ENCODE measurements at regions not wholly inside any gene's neighbourhood (a gene's known extent, or its start where the extent isn't known, plus 50 kb on each side); places are given as distances from the start of the nearest gene placed in this dataset.

DNA sequence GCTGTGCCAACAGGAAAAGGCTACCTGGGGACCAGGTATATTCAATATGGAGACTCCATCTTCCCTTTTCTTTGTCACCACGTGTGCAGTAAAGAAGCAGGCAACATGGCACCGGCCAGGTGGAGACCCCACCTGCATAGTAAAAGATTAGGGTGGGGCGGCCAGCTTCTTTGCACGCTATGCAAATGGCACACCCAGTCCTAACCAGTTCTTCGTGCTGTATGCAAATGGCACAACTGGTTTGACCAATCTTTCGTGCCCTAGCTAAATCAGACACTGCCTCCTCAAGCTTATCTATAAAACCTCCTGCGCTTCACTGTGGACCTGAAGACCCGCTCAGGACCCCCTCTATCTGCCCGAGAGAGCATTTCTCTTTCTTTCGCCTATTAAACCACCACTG is 88.8 kb upstream of the EZR start:
- no peak for DNase-seq (ENCODE audit: low spot score)
- Mint-ChIP-seq H3K4me1 (ENCODE audit: low read depth) (no peaks in the 10 kb centered on the region), H3K9me3 (ENCODE audit: low read depth) (peaks cover 33% of the 10 kb centered on the region), H3K27me3 (ENCODE audit: low read depth) (no peaks in the 10 kb centered on the region), H3K27ac (ENCODE audit: unreplicated experiment) (no peak overlapping the region), H3K4me3 (ENCODE audit: unreplicated experiment) (no peak overlapping the region), H3K36me3 (ENCODE audit: low read depth) (peaks cover 11% of the 10 kb centered on the region)
- TF ChIP-seq, protein P1, sequence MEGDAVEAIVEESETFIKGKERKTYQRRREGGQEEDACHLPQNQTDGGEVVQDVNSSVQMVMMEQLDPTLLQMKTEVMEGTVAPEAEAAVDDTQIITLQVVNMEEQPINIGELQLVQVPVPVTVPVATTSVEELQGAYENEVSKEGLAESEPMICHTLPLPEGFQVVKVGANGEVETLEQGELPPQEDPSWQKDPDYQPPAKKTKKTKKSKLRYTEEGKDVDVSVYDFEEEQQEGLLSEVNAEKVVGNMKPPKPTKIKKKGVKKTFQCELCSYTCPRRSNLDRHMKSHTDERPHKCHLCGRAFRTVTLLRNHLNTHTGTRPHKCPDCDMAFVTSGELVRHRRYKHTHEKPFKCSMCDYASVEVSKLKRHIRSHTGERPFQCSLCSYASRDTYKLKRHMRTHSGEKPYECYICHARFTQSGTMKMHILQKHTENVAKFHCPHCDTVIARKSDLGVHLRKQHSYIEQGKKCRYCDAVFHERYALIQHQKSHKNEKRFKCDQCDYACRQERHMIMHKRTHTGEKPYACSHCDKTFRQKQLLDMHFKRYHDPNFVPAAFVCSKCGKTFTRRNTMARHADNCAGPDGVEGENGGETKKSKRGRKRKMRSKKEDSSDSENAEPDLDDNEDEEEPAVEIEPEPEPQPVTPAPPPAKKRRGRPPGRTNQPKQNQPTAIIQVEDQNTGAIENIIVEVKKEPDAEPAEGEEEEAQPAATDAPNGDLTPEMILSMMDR (IDR thresholded peaks at IDR 0.05) = no peak

DNA sequence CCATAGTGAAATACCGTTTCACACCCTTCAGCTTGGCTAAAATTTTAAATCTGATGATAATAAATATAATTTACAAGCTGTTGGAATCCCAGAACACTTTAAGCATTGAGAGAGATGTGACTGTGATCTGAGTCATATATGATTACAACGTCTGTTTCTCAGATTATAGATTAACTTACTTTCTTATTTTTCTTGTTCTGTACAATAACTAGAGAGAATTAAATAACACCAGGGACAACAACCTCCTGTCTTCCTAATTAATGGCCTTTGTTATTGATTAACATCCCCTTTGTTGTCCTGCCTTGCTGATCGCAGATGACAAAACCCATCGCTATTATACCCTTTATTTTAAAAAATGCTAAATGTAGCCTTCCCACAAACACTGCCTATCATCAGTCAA is 87.8 kb upstream of the EZR start:
- H3K9me3 Mint-ChIP-seq (ENCODE audit: low read depth) = peaks cover 33% of the 10 kb centered on the region

DNA sequence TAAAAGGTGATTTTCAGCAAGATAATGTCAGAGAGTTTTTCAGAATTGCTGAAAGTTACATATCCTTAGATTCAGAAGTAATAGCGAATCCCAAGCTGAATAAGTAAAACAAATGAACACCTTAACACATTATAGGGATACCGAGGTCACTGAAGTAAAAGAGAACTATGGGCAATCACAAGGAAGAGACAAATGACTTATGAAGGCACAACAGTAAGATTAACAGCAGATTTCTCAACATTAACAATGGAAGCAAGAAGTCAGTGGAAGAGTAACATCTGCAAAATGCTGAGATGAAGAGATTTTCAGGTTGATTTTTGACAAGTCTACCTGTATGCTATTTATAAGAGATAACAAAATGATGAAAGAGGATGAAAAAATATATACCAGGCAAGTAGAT is 86.1 kb upstream of the EZR start:
- Mint-ChIP-seq H3K4me3 (ENCODE audit: unreplicated experiment) (no peak overlapping the region), H3K4me1 (ENCODE audit: low read depth) (no peaks in the 10 kb centered on the region), H3K36me3 (ENCODE audit: low read depth) (peaks cover 11% of the 10 kb centered on the region), H3K27me3 (ENCODE audit: low read depth) (no peaks in the 10 kb centered on the region), H3K9me3 (ENCODE audit: low read depth) (peaks cover 33% of the 10 kb centered on the region), H3K27ac (ENCODE audit: unreplicated experiment) (no peak overlapping the region)
- no peak for DNase-seq (ENCODE audit: low spot score)
- TF ChIP-seq, protein P1 (IDR thresholded peaks at IDR 0.05) = no peak

More for the DNA sequence above, 87.8 kb upstream of the EZR start:
- H3K27me3 Mint-ChIP-seq (ENCODE audit: low read depth) = no peaks in the 10 kb centered on the region
- TF ChIP-seq, protein P1 (IDR thresholded peaks at IDR 0.05) = no peak
- no peaks in the 10 kb centered on the region for H3K4me1 Mint-ChIP-seq (ENCODE audit: low read depth)
- DNase-seq (ENCODE audit: low spot score) = no peak
- H3K4me3 Mint-ChIP-seq (ENCODE audit: unreplicated experiment) = no peak overlapping the region
- no peak overlapping the region for H3K27ac Mint-ChIP-seq (ENCODE audit: unreplicated experiment)
- peaks cover 11% of the 10 kb centered on the region for H3K36me3 Mint-ChIP-seq (ENCODE audit: low read depth)

DNA sequence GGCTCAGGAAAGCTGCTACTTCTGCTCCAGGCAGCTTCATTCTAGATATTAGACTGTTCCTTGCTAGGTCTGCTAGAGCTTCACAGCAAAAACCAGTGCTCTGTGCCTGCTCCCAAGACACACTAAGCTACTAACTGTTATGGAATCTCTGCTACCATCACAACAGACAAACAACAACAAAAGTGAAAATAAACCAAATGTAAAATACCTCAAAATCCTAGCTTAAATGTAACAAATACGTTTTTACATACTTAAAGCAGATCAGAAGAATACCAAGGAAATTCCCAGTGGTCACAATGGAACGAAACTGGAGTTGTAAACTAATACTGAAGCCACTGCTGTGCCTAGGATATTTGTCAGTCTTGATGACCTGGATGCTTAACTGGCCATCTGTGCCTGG is 84.6 kb upstream of the EZR start:
- peaks cover 11% of the 10 kb centered on the region for H3K36me3 Mint-ChIP-seq (ENCODE audit: low read depth)
- no peak overlapping the region for H3K27ac Mint-ChIP-seq (ENCODE audit: unreplicated experiment)
- H3K4me3 Mint-ChIP-seq (ENCODE audit: unreplicated experiment) = no peak overlapping the region
- H3K9me3 Mint-ChIP-seq (ENCODE audit: low read depth) = peaks cover 33% of the 10 kb centered on the region
- DNase-seq (ENCODE audit: low spot score) = no peak
- H3K27me3 Mint-ChIP-seq (ENCODE audit: low read depth) = no peaks in the 10 kb centered on the region
- H3K4me1 Mint-ChIP-seq (ENCODE audit: low read depth) = no peaks in the 10 kb centered on the region
- TF ChIP-seq, protein P1 (IDR thresholded peaks at IDR 0.05) = no peak

DNA sequence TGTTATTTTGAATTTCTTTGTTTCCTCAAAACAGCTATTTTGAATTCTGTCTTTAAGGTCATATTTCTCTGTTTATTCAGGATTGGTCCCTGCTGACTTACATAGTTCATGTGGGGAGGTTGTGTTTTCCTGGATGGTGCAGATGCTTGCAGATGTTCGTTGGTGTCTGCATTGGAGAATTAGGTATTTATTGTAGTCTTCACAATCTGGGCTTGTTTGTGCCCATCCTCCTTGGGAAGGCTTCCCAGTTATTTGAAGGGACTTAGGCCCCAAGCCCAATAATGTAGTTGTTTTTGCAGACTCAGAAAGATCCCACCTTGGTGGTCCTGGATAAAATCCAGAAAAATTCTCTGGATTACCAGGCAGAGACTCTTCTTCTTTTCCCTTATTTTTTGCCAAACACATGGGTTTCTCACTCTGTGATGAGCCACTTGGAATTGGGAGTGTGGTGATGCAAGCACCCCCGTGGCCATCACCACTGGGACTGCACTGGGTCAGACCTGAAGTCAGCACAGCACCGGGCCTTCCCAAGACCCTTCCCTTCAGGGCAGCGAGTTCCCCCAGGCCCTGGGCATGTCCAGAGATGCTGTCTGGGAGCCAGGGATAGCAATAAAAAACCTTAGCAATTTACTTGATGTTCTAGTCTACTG is 81.6 kb upstream of the EZR start:
- no peak overlapping the region for H3K27ac Mint-ChIP-seq (ENCODE audit: unreplicated experiment)
- H3K36me3 Mint-ChIP-seq (ENCODE audit: low read depth) = peaks cover 9% of the 10 kb centered on the region
- H3K9me3 Mint-ChIP-seq (ENCODE audit: low read depth) = peaks cover 20% of the 10 kb centered on the region
- DNase-seq (ENCODE audit: low spot score) = no peak
- TF ChIP-seq, protein P1 (IDR thresholded peaks at IDR 0.05) = no peak
- H3K27me3 Mint-ChIP-seq (ENCODE audit: low read depth) = no peaks in the 10 kb centered on the region
- H3K4me3 Mint-ChIP-seq (ENCODE audit: unreplicated experiment) = no peak overlapping the region
- no peaks in the 10 kb centered on the region for H3K4me1 Mint-ChIP-seq (ENCODE audit: low read depth)
